ENCODE measurements at regions not wholly inside any gene's neighbourhood (a gene's known extent, or its start where the extent isn't known, plus 50 kb on each side); places are given as distances from the start of the nearest gene placed in this dataset.

GRCh38 chr3:10695595-10696285, 120.3 kb upstream of the SLC6A11 start:
- Histone ChIP-seq H3K79me2 (ENCODE audit: insufficient read depth, low read depth, low read length) (no peaks in the 10 kb centered on the region), H3K27ac (ENCODE audit: low read depth, low read length, poor library complexity, severe bottlenecking) (no peak overlapping the region), H3K36me3 (ENCODE audit: insufficient read depth, low read length) (no peaks in the 10 kb centered on the region), H3K9me3 (ENCODE audit: low read length) (no peaks in the 10 kb centered on the region), H3K4me3 (ENCODE audit: low read depth, low read length, poor library complexity, severe bottlenecking) (no peak overlapping the region), H3K9me2 (ENCODE audit: insufficient read depth, low read length) (no peaks in the 10 kb centered on the region), H3K4me2 (ENCODE audit: low read length) (no peak overlapping the region), H3K4me1 (ENCODE audit: insufficient read depth, low read length, poor library complexity, severe bottlenecking) (no peaks in the 10 kb centered on the region), H2AFZ (ENCODE audit: low read length) (no peak overlapping the region), H4K20me1 (ENCODE audit: insufficient read depth, low read length) (no peaks in the 10 kb centered on the region)
- no peak for TF ChIP-seq EZH2phosphoT487 (IDR thresholded peaks at IDR 0.05; ENCODE audit: borderline replicate concordance, low read depth, low read length)
- no peak for TF ChIP-seq CTCF (conservative IDR thresholded peaks at IDR 0.05; ENCODE audit: low read length)
- no TSS peak for BruUV-seq (replicated peaks)
- ChIA-PET POLR2A (no interaction called here), CTCF (ENCODE audit: unreplicated experiment) (no interaction called here)
- DNase-seq (ENCODE audit: low spot score): no peak
- intact Hi-C loops (cut with micrococcal nuclease; ENCODE audit: unreplicated experiment): no loop called here

GRCh38 chr3:10697918-10698317, 118.1 kb upstream of the SLC6A11 start:
- Histone ChIP-seq H4K20me1 (ENCODE audit: insufficient read depth, low read length) (no peaks in the 10 kb centered on the region), H3K9me3 (ENCODE audit: low read length) (no peaks in the 10 kb centered on the region), H3K9me2 (ENCODE audit: insufficient read depth, low read length) (no peaks in the 10 kb centered on the region), H3K36me3 (ENCODE audit: insufficient read depth, low read length) (no peaks in the 10 kb centered on the region), H3K79me2 (ENCODE audit: insufficient read depth, low read depth, low read length) (no peaks in the 10 kb centered on the region), H2AFZ (ENCODE audit: low read length) (no peak overlapping the region), H3K4me2 (ENCODE audit: low read length) (no peak overlapping the region), H3K27ac (ENCODE audit: low read depth, low read length, poor library complexity, severe bottlenecking) (no peak overlapping the region), H3K4me1 (ENCODE audit: insufficient read depth, low read length, poor library complexity, severe bottlenecking) (no peaks in the 10 kb centered on the region), H3K4me3 (ENCODE audit: low read depth, low read length, poor library complexity, severe bottlenecking) (no peak overlapping the region)
- BruUV-seq (replicated peaks): no TSS peak
- no peak for DNase-seq (ENCODE audit: low spot score)
- intact Hi-C loops (cut with micrococcal nuclease; ENCODE audit: unreplicated experiment): no loop called here
- CTCF ChIA-PET (ENCODE audit: unreplicated experiment): no interaction called here
- TF ChIP-seq EZH2phosphoT487 (IDR thresholded peaks at IDR 0.05; ENCODE audit: borderline replicate concordance, low read depth, low read length) (no peak), CTCF (conservative IDR thresholded peaks at IDR 0.05; ENCODE audit: low read length) (no peak)
- POLR2A ChIA-PET: no interaction called here

GRCh38 chr3:10700821-10701220, 115.2 kb upstream of the SLC6A11 start:
- no peak overlapping the region for H3K4me3 ChIP-seq (ENCODE audit: low read depth, low read length, poor library complexity, severe bottlenecking)
- TF ChIP-seq EZH2phosphoT487 (IDR thresholded peaks at IDR 0.05; ENCODE audit: borderline replicate concordance, low read depth, low read length): no peak
- TF ChIP-seq CTCF (conservative IDR thresholded peaks at IDR 0.05; ENCODE audit: low read length): no peak
- no peak overlapping the region for H2AFZ ChIP-seq (ENCODE audit: low read length)
- no peaks in the 10 kb centered on the region for H3K4me1 ChIP-seq (ENCODE audit: insufficient read depth, low read length, poor library complexity, severe bottlenecking)
- DNase-seq (ENCODE audit: low spot score): no peak
- intact Hi-C loops (cut with micrococcal nuclease; ENCODE audit: unreplicated experiment): no loop called here
- no TSS peak for BruUV-seq (replicated peaks)
- H3K79me2 ChIP-seq (ENCODE audit: insufficient read depth, low read depth, low read length): no peaks in the 10 kb centered on the region
- no peaks in the 10 kb centered on the region for H3K9me2 ChIP-seq (ENCODE audit: insufficient read depth, low read length)
- no peak overlapping the region for H3K4me2 ChIP-seq (ENCODE audit: low read length)
- H3K9me3 ChIP-seq (ENCODE audit: low read length): no peaks in the 10 kb centered on the region
- ChIA-PET POLR2A (no interaction called here), CTCF (ENCODE audit: unreplicated experiment) (no interaction called here)
- H4K20me1 ChIP-seq (ENCODE audit: insufficient read depth, low read length): no peaks in the 10 kb centered on the region
- H3K27ac ChIP-seq (ENCODE audit: low read depth, low read length, poor library complexity, severe bottlenecking): no peak overlapping the region
- no peaks in the 10 kb centered on the region for H3K36me3 ChIP-seq (ENCODE audit: insufficient read depth, low read length)

Data from OCI-LY7 (cell line).